ENCODE measurements at regions not wholly inside any gene's neighbourhood (a gene's known extent, or its start where the extent isn't known, plus 50 kb on each side); places are given as distances from the start of the nearest gene placed in this dataset.

DNA sequence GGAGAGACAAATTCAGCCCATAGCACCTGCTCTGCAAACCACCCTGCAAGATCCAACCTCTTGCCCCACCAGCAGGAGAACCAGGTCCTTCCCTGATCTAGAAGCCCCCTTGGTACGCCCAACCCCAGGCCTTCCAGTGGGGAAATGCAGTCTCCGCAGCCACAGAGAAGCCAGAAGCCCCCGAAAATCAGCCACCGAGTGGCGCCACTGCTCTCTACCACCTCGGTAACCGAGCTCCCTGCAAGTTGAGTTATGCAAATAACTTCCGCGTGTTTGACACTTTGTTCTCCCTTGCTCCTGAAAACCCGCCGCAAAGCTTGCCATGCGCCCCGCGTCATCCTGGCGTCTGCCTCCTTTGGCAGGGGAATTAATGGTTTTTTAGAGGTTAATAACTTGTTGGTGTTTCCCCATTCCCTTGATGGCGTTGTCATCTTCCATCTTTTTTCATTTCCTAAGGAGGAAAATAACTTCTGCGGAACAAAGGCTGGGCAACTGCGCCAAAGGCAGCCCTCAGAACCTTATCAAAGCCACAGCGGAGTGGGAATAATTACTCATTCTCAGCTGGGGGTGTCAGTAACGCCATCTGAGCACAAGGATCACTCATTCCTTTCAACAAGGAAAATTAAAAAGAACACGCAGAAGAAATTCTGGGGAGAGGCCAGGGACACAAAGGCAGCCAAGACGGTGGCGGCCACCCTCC is 60.4 kb downstream of the FZD10 start:
- WGBS, 2 donors: 25 to 32% methylated on average over 23 of the region's 23 CpGs
- TF ChIP-seq, protein P1, sequence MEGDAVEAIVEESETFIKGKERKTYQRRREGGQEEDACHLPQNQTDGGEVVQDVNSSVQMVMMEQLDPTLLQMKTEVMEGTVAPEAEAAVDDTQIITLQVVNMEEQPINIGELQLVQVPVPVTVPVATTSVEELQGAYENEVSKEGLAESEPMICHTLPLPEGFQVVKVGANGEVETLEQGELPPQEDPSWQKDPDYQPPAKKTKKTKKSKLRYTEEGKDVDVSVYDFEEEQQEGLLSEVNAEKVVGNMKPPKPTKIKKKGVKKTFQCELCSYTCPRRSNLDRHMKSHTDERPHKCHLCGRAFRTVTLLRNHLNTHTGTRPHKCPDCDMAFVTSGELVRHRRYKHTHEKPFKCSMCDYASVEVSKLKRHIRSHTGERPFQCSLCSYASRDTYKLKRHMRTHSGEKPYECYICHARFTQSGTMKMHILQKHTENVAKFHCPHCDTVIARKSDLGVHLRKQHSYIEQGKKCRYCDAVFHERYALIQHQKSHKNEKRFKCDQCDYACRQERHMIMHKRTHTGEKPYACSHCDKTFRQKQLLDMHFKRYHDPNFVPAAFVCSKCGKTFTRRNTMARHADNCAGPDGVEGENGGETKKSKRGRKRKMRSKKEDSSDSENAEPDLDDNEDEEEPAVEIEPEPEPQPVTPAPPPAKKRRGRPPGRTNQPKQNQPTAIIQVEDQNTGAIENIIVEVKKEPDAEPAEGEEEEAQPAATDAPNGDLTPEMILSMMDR (IDR thresholded peaks at IDR 0.05): peak in 4 of 7 experiments; percentile 27 to 40 (median 34)
- peak in 1 of 3 donors; percentile 21 for TF ChIP-seq POLR2A (IDR thresholded peaks at IDR 0.05)
- no peak overlapping the region for H3K4me3 ChIP-seq
- DNase-seq (peak; percentile 21 to 53 (median 42)), ATAC-seq (peak; percentile 84)
- H3K9me3 ChIP-seq: no peaks in the 10 kb centered on the region
- H3K36me3 ChIP-seq (replicated peaks in 1 of 2; ENCODE audit: insufficient read depth in 1 of 2, low read depth in 2 of 2): no peaks in the 10 kb centered on the region
- no peaks in the 10 kb centered on the region for H3K27me3 ChIP-seq
- H3K27ac ChIP-seq: peak overlapping the region; percentile 16 to 62 (median 54)
- H3K4me1 ChIP-seq: no peaks in the 10 kb centered on the region
- intact Hi-C loops (cut with DNase I): no loop called here

DNA sequence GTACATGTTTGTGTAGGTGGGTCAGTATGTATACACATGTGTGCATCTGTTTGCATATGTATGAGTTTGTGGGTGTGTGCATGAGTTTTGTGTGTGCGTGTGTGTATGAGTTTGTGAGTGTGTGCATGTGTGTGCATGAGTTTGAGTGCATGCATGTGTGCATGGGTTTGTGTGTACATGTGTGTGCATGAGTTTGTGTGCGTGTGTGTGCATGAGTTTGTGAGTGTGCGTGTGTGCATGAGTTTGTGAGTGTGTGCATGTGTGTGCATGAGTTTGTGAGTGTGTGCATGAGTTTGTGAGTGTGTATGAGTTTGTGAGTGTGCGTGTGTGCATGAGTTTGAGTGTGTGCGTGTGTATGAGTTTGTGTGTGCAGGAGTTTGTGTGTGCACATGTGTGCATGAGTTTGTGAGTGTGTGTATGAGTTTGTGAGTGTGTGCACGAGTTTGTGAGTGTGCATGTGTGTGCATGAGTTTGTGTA is 61.5 kb downstream of the FZD10 start:
- no peaks in the 10 kb centered on the region for H3K4me1 ChIP-seq
- no peaks in the 10 kb centered on the region for H3K27me3 ChIP-seq
- 73 to 74% methylated on average over 6 of the region's 6 CpGs for WGBS, 2 donors
- H3K27ac ChIP-seq: no peak overlapping the region
- ATAC-seq: no peak
- intact Hi-C loops (cut with DNase I): no loop called here
- H3K4me3 ChIP-seq: no peak overlapping the region
- DNase-seq: no peak
- H3K36me3 ChIP-seq (replicated peaks in 1 of 2; ENCODE audit: insufficient read depth in 1 of 2, low read depth in 2 of 2): no peaks in the 10 kb centered on the region
- TF ChIP-seq POLR2A (IDR thresholded peaks at IDR 0.05): no peak
- TF ChIP-seq, protein P1 (IDR thresholded peaks at IDR 0.05): peak in 1 of 7 experiments; percentile 7
- H3K9me3 ChIP-seq: no peaks in the 10 kb centered on the region

DNA sequence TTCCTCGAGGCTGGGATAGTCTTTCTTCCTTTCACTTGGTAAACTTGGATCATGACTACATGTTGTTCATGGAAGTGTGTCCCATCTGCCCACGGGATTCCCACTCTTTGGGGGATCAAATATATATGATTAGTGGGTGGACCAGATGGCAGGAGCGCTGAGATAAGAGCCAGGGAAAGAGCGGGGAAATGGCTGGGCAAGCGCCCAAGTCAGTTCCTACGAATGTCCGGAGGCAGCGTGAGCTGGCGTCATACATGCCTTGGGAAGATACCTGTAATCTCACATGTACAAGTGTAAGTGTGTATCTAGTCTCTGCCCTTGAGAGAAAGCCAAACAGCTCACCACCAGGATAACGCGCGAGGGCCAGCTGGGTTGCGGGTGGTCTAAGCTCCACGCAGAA is 62.3 kb downstream of the FZD10 start:
- TF ChIP-seq POLR2A (IDR thresholded peaks at IDR 0.05): no peak
- TF ChIP-seq, protein P1 (IDR thresholded peaks at IDR 0.05): no peak

DNA sequence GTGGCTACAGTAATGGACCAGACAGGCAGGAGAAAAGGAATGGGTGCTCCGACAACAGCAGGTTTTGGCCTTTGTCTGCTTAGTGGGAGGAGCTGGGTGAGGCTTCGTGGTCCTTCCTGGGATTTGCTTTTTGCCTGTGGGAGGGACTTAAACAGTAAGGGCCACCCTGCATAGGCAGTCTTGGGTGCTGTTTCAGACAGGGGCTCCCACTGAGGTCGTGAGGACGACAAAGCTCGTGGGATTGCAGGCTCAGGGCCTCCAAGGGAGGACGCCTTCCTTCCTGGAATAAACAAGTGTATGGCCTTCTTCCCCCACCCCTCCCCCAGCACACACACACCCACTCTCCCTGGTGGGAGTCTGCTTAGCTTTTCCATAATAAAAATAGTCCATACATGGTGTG is 63.1 kb downstream of the FZD10 start:
- no peak for DNase-seq
- WGBS, 2 donors: 29 to 43% methylated on average over 6 of the region's 6 CpGs
- H3K4me1 ChIP-seq: no peaks in the 10 kb centered on the region

More for the DNA sequence above, 62.3 kb downstream of the FZD10 start:
- H3K27me3 ChIP-seq: no peaks in the 10 kb centered on the region
- intact Hi-C loops (cut with DNase I): no loop called here
- no peak for ATAC-seq
- no peak overlapping the region for H3K4me3 ChIP-seq
- H3K9me3 ChIP-seq: no peaks in the 10 kb centered on the region
- no peak for DNase-seq
- no peak overlapping the region for H3K27ac ChIP-seq
- no peaks in the 10 kb centered on the region for H3K36me3 ChIP-seq (replicated peaks in 1 of 2; ENCODE audit: insufficient read depth in 1 of 2, low read depth in 2 of 2)
- no peaks in the 10 kb centered on the region for H3K4me1 ChIP-seq
- 76 to 78% methylated on average over 12 to 14 of the region's 14 CpGs for WGBS, 2 donors

More for the DNA sequence above, 63.1 kb downstream of the FZD10 start:
- Histone ChIP-seq H3K27ac (no peak overlapping the region), H3K36me3 (replicated peaks in 1 of 2; ENCODE audit: insufficient read depth in 1 of 2, low read depth in 2 of 2) (no peaks in the 10 kb centered on the region), H3K27me3 (no peaks in the 10 kb centered on the region), H3K4me3 (no peak overlapping the region), H3K9me3 (no peaks in the 10 kb centered on the region)
- no peak for ATAC-seq
- intact Hi-C loops (cut with DNase I): no loop called here
- TF ChIP-seq, protein P1 (IDR thresholded peaks at IDR 0.05): no peak
- TF ChIP-seq POLR2A (IDR thresholded peaks at IDR 0.05): no peak
